Spleen (tissue), 11 donors: ENCODE measurements at regions not wholly inside any gene's neighbourhood (a gene's known extent, or its start where the extent isn't known, plus 50 kb on each side); places are given as distances from the start of the nearest gene placed in this dataset.

Experiments used
- DNase-seq: peaks from one replicate; pipeline ENCODE4 v3.0.0-alpha.2; 2020
- H3K27ac ChIP-seq, 8 donors: fragments of 200-600 bp; sonication (generic) in 7 of 8; 1 replicate in 4 of 8; 2 replicates in 4 of 8; pipeline versions ENCODE4 v1.5.0 to v1.8.0; 2016 to 2021; ENCODE audit warnings: inconsistent platforms in 4 of 8, mild to moderate bottlenecking in 4 of 8, moderate library complexity in 1 of 8
- H3K27me3 ChIP-seq, 7 donors: fragments of 200-600 bp; sonication (generic) in 6 of 7; replicated peaks in 1 of 7; 1 replicate in 4 of 7; 2 replicates in 3 of 7; pipeline versions ENCODE4 v1.5.0 to v1.8.0; 2016 to 2021; ENCODE audit warnings: inconsistent platforms in 3 of 7, mild to moderate bottlenecking in 1 of 7
- H3K36me3 ChIP-seq, 6 donors: fragments of 200-600 bp; sonication (generic) in 5 of 6; 1 replicate in 4 of 6; 2 replicates in 2 of 6; pipeline versions ENCODE4 v1.5.0 to v1.8.0; 2016 to 2021; ENCODE audit warnings: inconsistent platforms in 2 of 6
- H3K4me1 ChIP-seq, 6 donors: fragments of 200-600 bp; sonication (generic) in 5 of 6; 1 replicate in 3 of 6; 2 replicates in 3 of 6; pipeline versions ENCODE4 v1.5.0 to v1.8.0; 2016 to 2021; ENCODE audit warnings: inconsistent platforms in 3 of 6
- H3K4me3 ChIP-seq, 8 donors: fragments of 200-600 bp; sonication (generic) in 7 of 8; 1 replicate in 4 of 8; 2 replicates in 4 of 8; pipeline versions ENCODE4 v1.5.0 to v1.8.0; 2016 to 2021; ENCODE audit warnings: inconsistent platforms in 4 of 8, mild to moderate bottlenecking in 4 of 8, moderate library complexity in 2 of 8
- H3K9me3 ChIP-seq, 8 donors: fragments of 200-600 bp; sonication (generic) in 7 of 8; 1 replicate in 4 of 8; 2 replicates in 4 of 8; pipeline versions ENCODE4 v1.5.0 to v1.8.0; 2016 to 2021; ENCODE audit warnings: inconsistent platforms in 4 of 8
- CTCF ChIP-seq, 11 experiments: fragments of 200-600 bp in 7 of 11; fragments of 450-650 bp in 4 of 11; sonication (generic) in 4 of 11; IDR thresholded peaks in 8 of 11; conservative IDR thresholded peaks in 3 of 11; 1 replicate in 7 of 11; 2 replicates in 4 of 11; pipeline versions ENCODE4 v1.4.0 to v1.8.0; 2016 to 2021; ENCODE audit warnings: antibody characterized with exemption in 11 of 11, inconsistent platforms in 4 of 11, mild to moderate bottlenecking in 1 of 11
- POLR2A ChIP-seq, 3 donors: fragments of 450-650 bp; IDR thresholded peaks; one replicate each; pipeline ENCODE4 v1.5.1; 2017; ENCODE audit warnings: antibody characterized with exemption in 3 of 3, mild to moderate bottlenecking in 1 of 3
- POLR2AphosphoS5 ChIP-seq, 3 donors: sonication (generic); formaldehyde crosslinking; IDR thresholded peaks; one replicate each; pipeline ENCODE4 v1.5.1; 2017; ENCODE audit warnings: antibody characterized with exemption in 3 of 3
- WGBS, 5 donors: extraction: QIAGEN DNeasy Blood & Tissue Kit in 3 of 5; methylation state at CpG; one replicate each; pipeline versions ENCODE4 v1.1.5 to v1.1.7; 2013 to 2018; 5-methylcytosine and 5-hydroxymethylcytosine counted together
- intact Hi-C: fragments of 100-400 bp; cut with DNase I; formaldehyde crosslinking; loops from one replicate; pipeline ENCODE4 v1.15.0; 2023; ENCODE audit warnings: low total_unique reads
- donor health status: healthy with polysubstance abuse.
- donor health status: DM: no; HTN: no; CAD: no; lungs with moderate emphysema.
- donor health status: DM: no; HTN: no; CAD: no.
- donor health status: Bipolar disorder and iron deficiency.
- donor health status: healthy.
- donor health status: DM: no; HTN: no; CAD: no.
- donor health status: DM: yes; HTN: yes; CAD: no.

GRCh38 chr4:20463176-20463430 is 211.4 kb downstream of the SLIT2 start:
- DNase-seq = no peak
- TF ChIP-seq POLR2A (IDR thresholded peaks at IDR 0.05) = no peak
- no peak for TF ChIP-seq CTCF (IDR thresholded peaks at IDR 0.05 in 8 of 11, conservative IDR thresholded peaks at IDR 0.05 in 3 of 11)
- no peak for TF ChIP-seq POLR2AphosphoS5 (IDR thresholded peaks at IDR 0.05)
- Histone ChIP-seq H3K27ac (no peak overlapping the region), H3K4me1 (no peaks in the 10 kb centered on the region), H3K4me3 (no peak overlapping the region), H3K9me3 (no peaks in the 10 kb centered on the region), H3K27me3 (no peaks in the 10 kb centered on the region), H3K36me3 (no peaks in the 10 kb centered on the region)
- WGBS, 5 donors = 72 to 90% (median 79%) methylated on average over 2 of the region's 2 CpGs
- intact Hi-C loops = no loop called here

- Histone ChIP-seq H3K36me3 (no peaks in the 10 kb centered on the region), H3K27me3 (no peaks in the 10 kb centered on the region), H3K27ac (no peak overlapping the region), H3K4me1 (no peaks in the 10 kb centered on the region), H3K4me3 (no peak overlapping the region), H3K9me3 (no peaks in the 10 kb centered on the region)
- TF ChIP-seq POLR2AphosphoS5 (IDR thresholded peaks at IDR 0.05) (no peak), CTCF (IDR thresholded peaks at IDR 0.05 in 8 of 11, conservative IDR thresholded peaks at IDR 0.05 in 3 of 11) (no peak), POLR2A (IDR thresholded peaks at IDR 0.05) (no peak)
- intact Hi-C loops = no loop called here
- 71 to 92% (median 84%) methylated on average over 5 of the region's 5 CpGs for WGBS, 5 donors
- no peak for DNase-seq
Measured at GRCh38 chr4:20464381-20464780, 212.7 kb downstream of the SLIT2 start.

- TF ChIP-seq POLR2AphosphoS5 (IDR thresholded peaks at IDR 0.05) (no peak), CTCF (IDR thresholded peaks at IDR 0.05 in 8 of 11, conservative IDR thresholded peaks at IDR 0.05 in 3 of 11) (no peak), POLR2A (IDR thresholded peaks at IDR 0.05) (no peak)
- no peaks in the 10 kb centered on the region for H3K36me3 ChIP-seq
- no peak overlapping the region for H3K4me3 ChIP-seq
- no peaks in the 10 kb centered on the region for H3K27me3 ChIP-seq
- no peak for DNase-seq
- H3K27ac ChIP-seq = no peak overlapping the region
- H3K9me3 ChIP-seq = no peaks in the 10 kb centered on the region
- intact Hi-C loops = no loop called here
- H3K4me1 ChIP-seq = no peaks in the 10 kb centered on the region
Measured at GRCh38 chr4:20474119-20474518, 222.4 kb downstream of the SLIT2 start.

- TF ChIP-seq CTCF (IDR thresholded peaks at IDR 0.05 in 8 of 11, conservative IDR thresholded peaks at IDR 0.05 in 3 of 11) = no peak
- TF ChIP-seq POLR2AphosphoS5 (IDR thresholded peaks at IDR 0.05) = no peak
- no peak for TF ChIP-seq POLR2A (IDR thresholded peaks at IDR 0.05)
- H3K36me3 ChIP-seq = no peaks in the 10 kb centered on the region
- no peaks in the 10 kb centered on the region for H3K4me1 ChIP-seq
- no peak for DNase-seq
- WGBS, 5 donors = 84 to 96% (median 93%) methylated on average over 1 of the region's 1 CpG
- no peaks in the 10 kb centered on the region for H3K27me3 ChIP-seq
- no peaks in the 10 kb centered on the region for H3K9me3 ChIP-seq
- no peak overlapping the region for H3K27ac ChIP-seq
- intact Hi-C loops = no loop called here
- H3K4me3 ChIP-seq = no peak overlapping the region
Measured at GRCh38 chr4:20478412-20478811, 221.8 kb upstream of the PACRGL start.
